ENCODE measurements at regions not wholly inside any gene's neighbourhood (a gene's known extent, or its start where the extent isn't known, plus 50 kb on each side); places are given as distances from the start of the nearest gene placed in this dataset.

- no peaks in the 10 kb centered on the region for H3K27me3 ChIP-seq
- no peak for DNase-seq
- intact Hi-C loops (cut with DNase I), result loop anchor here in 4 of 10 donors (5.0 to 10.0 kb wide), 5 partner anchors 97 to 603 kb away; no protein-coding TSS in a partner anchor
- peaks cover 2 to 66% (median 52%) of the 10 kb centered on the region in 9 donors for H3K4me1 ChIP-seq
- H3K27ac ChIP-seq, result no peak overlapping the region
- no peaks in the 10 kb centered on the region for H3K36me3 ChIP-seq
- ATAC-seq, result no peak
- H3K9me3 ChIP-seq, result no peaks in the 10 kb centered on the region
- H3K4me3 ChIP-seq, result no peak overlapping the region
- no peak for TF ChIP-seq CTCF (IDR thresholded peaks at IDR 0.05)
- WGBS, 2 donors, result 96% methylated on average over 4 of the region's 4 CpGs
Measured at GRCh38 chr13:50687545-50687944, 155.9 kb downstream of the DLEU7 start.

- intact Hi-C loops (cut with DNase I), result loop anchor here in 2 of 10 donors (5.0 to 10.0 kb wide), 4 partner anchors 95 to 565 kb away; no protein-coding TSS in a partner anchor
- no peak overlapping the region for H3K4me3 ChIP-seq
- TF ChIP-seq CTCF (IDR thresholded peaks at IDR 0.05), result no peak
- peaks cover 8 to 66% (median 59%) of the 10 kb centered on the region in 9 donors for H3K4me1 ChIP-seq
- no peak overlapping the region for H3K27ac ChIP-seq
- no peaks in the 10 kb centered on the region for H3K36me3 ChIP-seq
- DNase-seq (no peak), ATAC-seq (no peak)
- no peaks in the 10 kb centered on the region for H3K27me3 ChIP-seq
- no peaks in the 10 kb centered on the region for H3K9me3 ChIP-seq
Measured at GRCh38 chr13:50690006-50690405, 153.5 kb downstream of the DLEU7 start.

- Histone ChIP-seq H3K27me3 (no peaks in the 10 kb centered on the region), H3K27ac (peak overlapping the region in 9 of 10 donors; percentile 0 to 91 (median 60)), H3K36me3 (no peaks in the 10 kb centered on the region), H3K4me1 (peaks cover 8 to 54% (median 47%) of the 10 kb centered on the region in 9 donors), H3K4me3 (no peak overlapping the region), H3K9me3 (no peaks in the 10 kb centered on the region)
- ATAC-seq (no peak), DNase-seq (no peak)
- WGBS, 2 donors, result 36 to 46% methylated on average over 3 of the region's 3 CpGs
- no peak for TF ChIP-seq CTCF (IDR thresholded peaks at IDR 0.05)
- intact Hi-C loops (cut with DNase I), result loop anchor here in 2 of 10 donors (5.0 to 10.0 kb wide), 4 partner anchors 96 to 566 kb away; no protein-coding TSS in a partner anchor
Measured at GRCh38 chr13:50691176-50691680, 152.3 kb downstream of the DLEU7 start.

GRCh38 chr13:50691681-50692263 is 151.7 kb downstream of the DLEU7 start:
- intact Hi-C loops (cut with DNase I), result loop anchor here in 2 of 10 donors (5.0 to 10.0 kb wide), 4 partner anchors 97 to 567 kb away; no protein-coding TSS in a partner anchor
- no peaks in the 10 kb centered on the region for H3K9me3 ChIP-seq
- no peak for TF ChIP-seq CTCF (IDR thresholded peaks at IDR 0.05)
- no peaks in the 10 kb centered on the region for H3K27me3 ChIP-seq
- H3K27ac ChIP-seq, result peak overlapping the region in 9 of 10 donors; percentile 0 to 91 (median 60)
- H3K4me3 ChIP-seq, result no peak overlapping the region
- DNase-seq, result no peak
- ATAC-seq, result no peak
- peaks cover 8 to 51% (median 45%) of the 10 kb centered on the region in 9 donors for H3K4me1 ChIP-seq
- WGBS, 2 donors, result 55 to 64% methylated on average over 7 of the region's 7 CpGs
- no peaks in the 10 kb centered on the region for H3K36me3 ChIP-seq
